Kidney (tissue), 13 donors: ENCODE measurements at regions not wholly inside any gene's neighbourhood (a gene's known extent, or its start where the extent isn't known, plus 50 kb on each side); places are given as distances from the start of the nearest gene placed in this dataset.

Experiments
- DNase-seq, 5 donors: peaks; one replicate each; pipeline ENCODE4 v3.0.0-alpha.2; 2013 to 2020
- FAIRE-seq: peaks from 2 replicates; lab custom pipeline; 2012; peaks lifted over from hg19 to GRCh38; lab: Jason Lieb, UNC
- H3K27ac ChIP-seq, 2 donors: one replicate each; pipeline ENCODE4 v1.7.0; 2013; ENCODE audit warnings: low read depth in 2 of 2, low read length in 2 of 2, inconsistent platforms in 1 of 2
- H3K27me3 ChIP-seq: one replicate; pipeline ENCODE4 v1.7.1; 2013; ENCODE audit warnings: low read length, inconsistent platforms; ENCODE audit not compliant: control insufficient read depth, insufficient read depth
- H3K36me3 ChIP-seq, 3 donors: one replicate each; pipeline versions ENCODE4 v1.7.0 to v1.7.1; 2013; ENCODE audit warnings: low read length in 3 of 3, control low read depth in 1 of 3, inconsistent platforms in 1 of 3; ENCODE audit not compliant: insufficient read depth in 3 of 3, control insufficient read depth in 2 of 3
- H3K4me1 ChIP-seq, 3 donors: one replicate each; pipeline versions ENCODE4 v1.7.0 to v1.7.1; 2013; ENCODE audit warnings: low read length in 3 of 3, inconsistent platforms in 1 of 3, low read depth in 1 of 3; ENCODE audit not compliant: control insufficient read depth in 2 of 3, insufficient read depth in 2 of 3
- H3K4me3 ChIP-seq, 3 donors: one replicate each; pipeline versions ENCODE4 v1.7.0 to v1.8.1; 2013; ENCODE audit warnings: low read length in 3 of 3, control low read depth in 1 of 3, inconsistent platforms in 1 of 3
- H3K9ac ChIP-seq, 3 donors: one replicate each; pipeline versions ENCODE4 v1.7.0 to v1.7.1; 2013; ENCODE audit warnings: low read length in 3 of 3, control low read depth in 1 of 3, inconsistent platforms in 1 of 3
- H3K9me3 ChIP-seq, 3 donors: one replicate each; pipeline versions ENCODE4 v1.7.0 to v1.7.1; 2013; ENCODE audit warnings: low read length in 3 of 3, control low read depth in 1 of 3, inconsistent platforms in 1 of 3; ENCODE audit not compliant: control insufficient read depth in 2 of 3, insufficient read depth in 1 of 3
- intact Hi-C: fragments of 100-400 bp; cut with DNase I; formaldehyde crosslinking; loops from one replicate; pipeline ENCODE4 v1.11.1; 2022
- TF ChIP-seq, protein P1 (sequence below): IDR thresholded peaks from 3 replicates; pipeline ENCODE4 v1.5.1; 2012; ENCODE audit warnings: mild to moderate bottlenecking, moderate library complexity, borderline replicate concordance; ENCODE audit not compliant: insufficient read depth; ENCODE audit errors: extremely low read depth
- donor health status: control.
- donor health status: control.
- donor health status: control.
- donor health status: control.
- donor health status: control.
- donor health status: DM: yes; HTN: yes; CAD: no.
- donor health status: Normal renal cell carcinoma (clear cell type).

DNA sequence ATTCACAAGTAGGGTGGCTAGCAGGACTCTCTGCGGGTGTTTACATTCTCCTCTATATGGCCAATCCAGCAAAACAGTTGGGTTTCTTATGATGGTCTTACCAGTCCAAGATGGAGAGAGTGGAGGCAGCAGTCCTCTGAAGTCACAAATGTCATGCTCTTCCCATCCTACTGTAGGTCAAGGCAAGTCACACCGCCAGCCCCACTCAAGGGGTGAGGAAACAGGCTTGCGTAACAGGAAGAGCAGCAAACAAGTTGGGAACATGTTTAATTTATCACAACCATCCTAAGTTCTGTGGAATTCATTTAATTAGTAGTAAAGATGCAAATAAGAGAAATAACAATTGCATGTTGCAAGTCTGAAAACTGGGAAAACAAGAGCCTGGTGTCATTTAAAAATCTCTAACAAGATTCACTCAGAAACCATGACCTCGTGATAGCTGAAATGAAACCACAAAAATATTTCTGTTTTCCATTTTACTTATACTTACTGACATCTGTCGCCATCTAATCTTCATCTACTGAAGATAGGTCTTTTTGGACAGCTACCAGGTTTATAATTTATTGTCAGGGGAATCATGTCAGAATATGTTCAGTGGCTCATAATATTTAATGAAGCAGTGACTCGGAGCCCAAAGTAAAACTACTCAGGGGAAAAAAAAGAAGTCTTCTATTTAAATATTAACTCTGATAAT is 349.1 kb upstream of the FMN2 start:
- Histone ChIP-seq H3K4me3 (no peak overlapping the region), H3K9ac (no peak overlapping the region), H3K9me3 (no peaks in the 10 kb centered on the region), H3K4me1 (no peaks in the 10 kb centered on the region), H3K27me3 (no peaks in the 10 kb centered on the region), H3K27ac (no peak overlapping the region), H3K36me3 (no peaks in the 10 kb centered on the region)
- intact Hi-C loops = no loop called here
- FAIRE-seq (no peak), DNase-seq (peak in 1 of 5 donors; percentile 50)
- TF ChIP-seq, protein P1, sequence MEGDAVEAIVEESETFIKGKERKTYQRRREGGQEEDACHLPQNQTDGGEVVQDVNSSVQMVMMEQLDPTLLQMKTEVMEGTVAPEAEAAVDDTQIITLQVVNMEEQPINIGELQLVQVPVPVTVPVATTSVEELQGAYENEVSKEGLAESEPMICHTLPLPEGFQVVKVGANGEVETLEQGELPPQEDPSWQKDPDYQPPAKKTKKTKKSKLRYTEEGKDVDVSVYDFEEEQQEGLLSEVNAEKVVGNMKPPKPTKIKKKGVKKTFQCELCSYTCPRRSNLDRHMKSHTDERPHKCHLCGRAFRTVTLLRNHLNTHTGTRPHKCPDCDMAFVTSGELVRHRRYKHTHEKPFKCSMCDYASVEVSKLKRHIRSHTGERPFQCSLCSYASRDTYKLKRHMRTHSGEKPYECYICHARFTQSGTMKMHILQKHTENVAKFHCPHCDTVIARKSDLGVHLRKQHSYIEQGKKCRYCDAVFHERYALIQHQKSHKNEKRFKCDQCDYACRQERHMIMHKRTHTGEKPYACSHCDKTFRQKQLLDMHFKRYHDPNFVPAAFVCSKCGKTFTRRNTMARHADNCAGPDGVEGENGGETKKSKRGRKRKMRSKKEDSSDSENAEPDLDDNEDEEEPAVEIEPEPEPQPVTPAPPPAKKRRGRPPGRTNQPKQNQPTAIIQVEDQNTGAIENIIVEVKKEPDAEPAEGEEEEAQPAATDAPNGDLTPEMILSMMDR = no peak

DNA sequence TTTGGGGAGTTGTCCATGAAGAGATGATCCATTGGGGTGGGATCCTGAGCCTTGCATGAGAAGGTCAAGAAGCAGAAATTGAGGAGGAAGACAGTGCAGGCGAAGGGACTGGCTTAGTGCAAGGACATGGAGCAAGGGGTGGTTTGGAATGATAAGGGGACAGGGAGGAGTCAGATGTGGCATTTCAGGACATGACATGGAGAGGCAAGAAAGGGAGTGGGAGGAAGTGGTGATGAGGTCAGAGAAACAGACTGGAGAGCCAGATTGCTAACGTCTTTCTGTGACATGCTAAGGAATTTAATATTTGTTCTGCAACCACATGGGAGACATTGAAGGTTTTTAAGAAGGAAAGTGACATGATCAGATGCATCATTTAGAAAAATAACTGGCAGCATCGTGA is 346.8 kb upstream of the FMN2 start:
- TF ChIP-seq, protein P1 = no peak
- DNase-seq (no peak), FAIRE-seq (no peak)
- Histone ChIP-seq H3K9me3 (no peaks in the 10 kb centered on the region), H3K27me3 (no peaks in the 10 kb centered on the region), H3K36me3 (no peaks in the 10 kb centered on the region), H3K9ac (no peak overlapping the region), H3K27ac (no peak overlapping the region), H3K4me1 (no peaks in the 10 kb centered on the region), H3K4me3 (no peak overlapping the region)
- intact Hi-C loops = no loop called here

- no peak overlapping the region for H3K27ac ChIP-seq
- intact Hi-C loops = no loop called here
Observed at GRCh38 chr1:239755107-239755912, 336.4 kb upstream of the FMN2 start.

More at GRCh38 chr1:239755107-239755912, 336.4 kb upstream of the FMN2 start:
- TF ChIP-seq, protein P1 = no peak
- no peak overlapping the region for H3K4me3 ChIP-seq
- no peaks in the 10 kb centered on the region for H3K36me3 ChIP-seq
- no peaks in the 10 kb centered on the region for H3K4me1 ChIP-seq
- DNase-seq (no peak), FAIRE-seq (no peak)
- no peak overlapping the region for H3K9ac ChIP-seq
- H3K27me3 ChIP-seq = no peaks in the 10 kb centered on the region
- no peaks in the 10 kb centered on the region for H3K9me3 ChIP-seq
